ENCODE measurements at regions not wholly inside any gene's neighbourhood (a gene's known extent, or its start where the extent isn't known, plus 50 kb on each side); places are given as distances from the start of the nearest gene placed in this dataset.

- ATAC-seq, result no peak
- CTCF ChIA-PET, result interaction anchor here (0.6 kb wide), 1 partner anchor 1887 kb away, joined by 3 read pairs; no protein-coding TSS in a partner anchor
- Histone ChIP-seq H3K27me3 (ENCODE audit: control insufficient read depth in 2 of 2, insufficient read depth in 2 of 2, low read length in 2 of 2) (no peaks in the 10 kb centered on the region), H3K36me3 (ENCODE audit: control insufficient read depth in 2 of 3, insufficient read depth in 3 of 3, low read length in 3 of 3) (no peaks in the 10 kb centered on the region), H3K4me1 (ENCODE audit: control insufficient read depth in 2 of 2, insufficient read depth in 2 of 2, low read length in 2 of 2) (peaks cover 6 to 13% of the 10 kb centered on the region in 2 donors), H3K9me3 (ENCODE audit: control insufficient read depth in 2 of 3, low read length in 3 of 3) (no peaks in the 10 kb centered on the region), H3K4me3 (ENCODE audit: low read length) (no peak overlapping the region), H3K27ac (ENCODE audit: low read depth, low read length) (no peak overlapping the region)
- POLR2A ChIA-PET, result interaction anchor here (0.5 kb wide), 1 partner anchor 159 kb away, joined by 3 read pairs; no protein-coding TSS in a partner anchor
- Mint-ChIP-seq H3K9me3 (peaks cover 0 to 10% (median 0%) of the 10 kb centered on the region in 11 donors), H3K36me3 (peaks cover 0 to 35% (median 0%) of the 10 kb centered on the region in 5 donors), H3K27me3 (peaks cover 0 to 15% (median 0%) of the 10 kb centered on the region in 5 donors), H3K27ac (no peak overlapping the region), H3K4me1 (peaks cover 15 to 37% (median 19%) of the 10 kb centered on the region in 7 donors), H3K4me3 (no peak overlapping the region)
- no peak for DNase-seq
- intact Hi-C loops (cut with micrococcal nuclease), result loop anchor here in 1 of 2 donors (10.0 kb wide), 1 partner anchor 489 kb away; the partner anchor contains the start of gene GZMA
These were observed 97.8 kb downstream of the SNX18 start for GRCh38 chr5:54615381-54615780.

DNA sequence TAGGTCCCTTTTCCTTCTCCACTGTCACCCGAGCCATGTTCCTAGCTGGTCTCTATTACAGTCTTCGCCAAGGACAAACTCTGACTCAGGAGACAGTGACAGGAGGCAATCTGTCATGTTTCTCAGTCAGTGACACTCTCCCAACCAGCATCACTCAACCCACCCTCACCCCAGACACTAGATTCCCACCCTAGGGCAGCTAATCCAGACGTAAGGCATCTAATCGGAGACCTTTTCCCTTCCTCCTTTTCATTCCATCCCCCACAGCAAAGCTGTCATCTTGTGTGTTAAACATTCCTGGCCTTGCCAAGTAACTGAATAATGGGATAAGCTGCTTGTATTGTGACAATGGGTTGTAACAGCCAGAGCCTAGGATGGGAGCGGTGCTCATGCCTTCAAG lies 95.2 kb downstream of the SNX18 start:
- Histone ChIP-seq H3K9me3 (ENCODE audit: control insufficient read depth in 2 of 3, low read length in 3 of 3) (no peaks in the 10 kb centered on the region), H3K4me1 (ENCODE audit: control insufficient read depth in 2 of 2, insufficient read depth in 2 of 2, low read length in 2 of 2) (peaks cover 14 to 32% of the 10 kb centered on the region in 2 donors), H3K27me3 (ENCODE audit: control insufficient read depth in 2 of 2, insufficient read depth in 2 of 2, low read length in 2 of 2) (no peaks in the 10 kb centered on the region), H3K27ac (ENCODE audit: low read depth, low read length) (no peak overlapping the region), H3K36me3 (ENCODE audit: control insufficient read depth in 2 of 3, insufficient read depth in 3 of 3, low read length in 3 of 3) (no peaks in the 10 kb centered on the region), H3K4me3 (ENCODE audit: low read length) (no peak overlapping the region)
- H3K9me3 Mint-ChIP-seq, result peaks cover 2 to 17% (median 7%) of the 10 kb centered on the region in 11 donors
- no peak for ATAC-seq
- intact Hi-C loops (cut with micrococcal nuclease), result loop anchor here (5.0 to 10.0 kb wide), 2 partner anchors 35 to 492 kb away; partner anchors contain the start of gene GZMA (in 1 of the 2)
- DNase-seq, result no peak
- CTCF ChIA-PET, result interaction anchor here (0.7 kb wide), 1 partner anchor 107 kb away, joined by 3 read pairs; no protein-coding TSS in a partner anchor
- POLR2A ChIA-PET, result no interaction called here
- no peak overlapping the region for H3K27ac Mint-ChIP-seq
- H3K4me3 Mint-ChIP-seq, result no peak overlapping the region
- H3K4me1 Mint-ChIP-seq, result peaks cover 21 to 39% (median 27%) of the 10 kb centered on the region in 7 donors
- peaks cover 0 to 35% (median 0%) of the 10 kb centered on the region in 5 donors for H3K36me3 Mint-ChIP-seq
- H3K27me3 Mint-ChIP-seq, result peaks cover 0 to 2% (median 0%) of the 10 kb centered on the region in 5 donors

DNA sequence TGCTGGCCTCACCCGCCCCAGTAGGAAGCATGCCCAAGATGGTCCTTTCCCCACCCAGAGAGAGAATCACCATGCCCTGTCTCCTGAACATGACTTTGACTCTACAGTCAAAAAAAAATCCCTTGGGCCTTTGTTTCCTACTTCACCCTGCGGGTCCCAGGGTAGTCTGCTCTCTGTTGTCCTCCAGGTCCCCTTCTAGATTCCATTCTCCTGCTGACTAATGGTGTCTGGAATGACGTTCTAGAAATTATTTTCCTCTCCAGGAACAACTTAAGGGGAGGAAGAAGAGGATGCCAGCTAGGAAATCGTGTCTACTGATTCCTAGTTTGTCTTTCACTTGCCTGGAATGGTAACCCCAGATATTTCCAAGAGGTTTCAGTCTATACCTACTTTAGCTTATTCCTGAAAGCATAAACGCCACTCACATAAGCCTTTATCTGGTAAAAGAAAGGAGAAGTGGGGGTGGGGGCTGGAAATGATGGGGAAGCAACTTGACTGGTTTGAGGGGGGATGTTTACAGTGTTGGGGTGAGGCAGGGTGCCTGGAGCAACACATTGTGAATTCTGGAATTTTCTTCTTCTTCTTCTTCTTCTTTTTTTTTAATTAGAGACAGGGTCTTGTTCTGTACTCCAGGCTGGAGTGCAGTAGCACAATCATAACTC lies 93.9 kb downstream of the SNX18 start:
- CTCF ChIA-PET, result no interaction called here
- Histone ChIP-seq H3K27me3 (ENCODE audit: control insufficient read depth in 2 of 2, insufficient read depth in 2 of 2, low read length in 2 of 2) (no peaks in the 10 kb centered on the region), H3K27ac (ENCODE audit: low read depth, low read length) (no peak overlapping the region), H3K9me3 (ENCODE audit: control insufficient read depth in 2 of 3, low read length in 3 of 3) (no peaks in the 10 kb centered on the region), H3K4me1 (ENCODE audit: control insufficient read depth in 2 of 2, insufficient read depth in 2 of 2, low read length in 2 of 2) (peaks cover 14 to 32% of the 10 kb centered on the region in 2 donors), H3K4me3 (ENCODE audit: low read length) (no peak overlapping the region), H3K36me3 (ENCODE audit: control insufficient read depth in 2 of 3, insufficient read depth in 3 of 3, low read length in 3 of 3) (no peaks in the 10 kb centered on the region)
- Mint-ChIP-seq H3K4me1 (peaks cover 19 to 33% (median 23%) of the 10 kb centered on the region in 7 donors), H3K9me3 (peaks cover 2 to 20% (median 7%) of the 10 kb centered on the region in 11 donors), H3K27me3 (peaks cover 0 to 6% (median 0%) of the 10 kb centered on the region in 5 donors), H3K4me3 (peak overlapping the region in 7 of 10 donors; percentile 32 to 75 (median 37)), H3K27ac (peak overlapping the region; percentile 4 to 88 (median 51)), H3K36me3 (peaks cover 0 to 35% (median 0%) of the 10 kb centered on the region in 5 donors)
- POLR2A ChIA-PET, result interaction anchor here (1.0 to 2.2 kb wide), 6 partner anchors 11 to 35 kb away, joined by 3 to 8 read pairs (median 5); no protein-coding TSS in a partner anchor
- no peak for DNase-seq
- intact Hi-C loops (cut with micrococcal nuclease), result loop anchor here (2.0 to 10.0 kb wide), 4 partner anchors 34 to 493 kb away; partner anchors contain the start of gene GZMA (in 1 of the 2)
- no peak for ATAC-seq

DNA sequence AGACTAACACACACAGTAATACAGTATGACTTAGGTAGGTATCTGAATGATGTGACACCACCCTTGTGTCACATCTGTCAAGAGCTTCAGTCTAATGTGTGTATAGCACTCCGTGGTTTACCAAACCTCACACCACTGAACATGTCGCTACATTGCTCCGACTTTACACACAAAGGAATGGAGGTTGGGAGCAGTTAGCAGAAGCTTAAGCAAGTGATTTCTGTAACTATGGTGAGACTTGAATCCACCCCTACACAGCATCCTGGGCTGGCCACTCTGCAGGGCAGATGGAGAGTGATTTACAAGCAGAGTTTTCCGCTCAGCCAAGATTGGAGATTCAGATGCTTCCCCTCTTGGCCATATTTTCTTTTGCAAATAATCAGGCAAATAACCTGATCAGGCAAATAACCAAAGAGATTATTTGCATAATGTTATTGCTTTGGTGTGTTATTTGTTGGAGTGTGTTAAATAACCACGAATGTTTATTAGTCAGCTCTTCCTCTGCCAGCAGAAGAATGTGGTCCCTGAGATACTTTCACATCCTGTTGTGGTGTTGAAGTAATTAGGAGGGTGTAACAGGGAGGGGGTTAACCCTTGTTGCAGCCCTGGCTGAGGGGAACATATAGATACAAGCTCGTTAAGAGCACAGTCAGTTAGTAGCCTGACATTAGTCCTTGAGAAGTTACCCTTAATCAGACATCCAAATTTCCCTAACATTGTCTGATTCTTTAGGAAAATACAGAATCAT lies 92.8 kb downstream of the SNX18 start:
- peaks cover 14 to 32% of the 10 kb centered on the region in 2 donors for H3K4me1 ChIP-seq (ENCODE audit: control insufficient read depth in 2 of 2, insufficient read depth in 2 of 2, low read length in 2 of 2)
- POLR2A ChIA-PET, result interaction anchor here (0.7 to 2.2 kb wide), 7 partner anchors 9 to 167 kb away, joined by 3 to 8 read pairs (median 5); no protein-coding TSS in a partner anchor
- H3K4me1 Mint-ChIP-seq, result peaks cover 19 to 32% (median 23%) of the 10 kb centered on the region in 7 donors

DNA sequence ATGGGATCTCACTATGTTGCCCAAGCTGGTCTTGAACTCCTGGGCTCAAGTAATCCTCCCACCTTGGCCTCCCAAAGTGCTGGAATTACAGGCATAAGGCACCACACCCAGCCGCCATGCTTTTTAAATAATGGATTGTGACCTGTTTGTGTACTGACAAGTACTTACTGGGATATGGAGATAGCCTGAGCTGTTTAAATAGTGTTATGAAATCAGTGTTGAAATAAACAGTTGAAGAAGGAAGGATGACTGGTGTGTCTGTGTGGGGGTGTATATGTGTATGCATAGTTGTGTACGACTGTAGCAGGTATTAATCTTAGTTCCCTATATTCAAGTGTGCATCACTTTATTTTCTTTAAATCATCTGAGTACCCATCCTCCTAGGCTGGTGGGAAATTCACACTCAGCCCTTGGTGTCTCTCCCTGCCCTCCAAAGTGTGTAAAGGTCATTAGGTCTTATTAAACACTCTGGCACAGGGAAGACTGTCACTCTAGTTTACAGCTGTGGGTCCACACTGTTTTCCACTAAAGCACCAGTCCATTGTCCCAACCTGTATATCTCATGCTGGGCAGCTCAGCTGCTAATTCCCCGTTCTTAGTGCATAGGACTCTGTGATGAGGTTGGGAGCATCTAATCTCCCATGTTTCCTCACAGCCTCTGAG lies 91.0 kb downstream of the SNX18 start:
- H3K27ac Mint-ChIP-seq, result peak overlapping the region in 1 of 9 donors; percentile 33
- Histone ChIP-seq H3K27ac (ENCODE audit: low read depth, low read length) (no peak overlapping the region), H3K9me3 (ENCODE audit: control insufficient read depth in 2 of 3, low read length in 3 of 3) (no peaks in the 10 kb centered on the region), H3K4me1 (ENCODE audit: control insufficient read depth in 2 of 2, insufficient read depth in 2 of 2, low read length in 2 of 2) (peaks cover 14 to 32% of the 10 kb centered on the region in 2 donors), H3K36me3 (ENCODE audit: control insufficient read depth in 2 of 3, insufficient read depth in 3 of 3, low read length in 3 of 3) (no peaks in the 10 kb centered on the region), H3K4me3 (ENCODE audit: low read length) (no peak overlapping the region), H3K27me3 (ENCODE audit: control insufficient read depth in 2 of 2, insufficient read depth in 2 of 2, low read length in 2 of 2) (no peaks in the 10 kb centered on the region)
- H3K9me3 Mint-ChIP-seq, result peaks cover 2 to 23% (median 7%) of the 10 kb centered on the region in 11 donors
- peaks cover 19 to 35% (median 26%) of the 10 kb centered on the region in 7 donors for H3K4me1 Mint-ChIP-seq
- CTCF ChIA-PET, result no interaction called here
- peaks cover 0 to 17% (median 0%) of the 10 kb centered on the region in 5 donors for H3K27me3 Mint-ChIP-seq
- POLR2A ChIA-PET, result interaction anchor here (0.6 to 2.2 kb wide), 3 partner anchors 36 to 1833 kb away, joined by 5 to 8 read pairs (median 6); no protein-coding TSS in a partner anchor
- no peak overlapping the region for H3K4me3 Mint-ChIP-seq
- intact Hi-C loops (cut with micrococcal nuclease), result no loop called here
- ATAC-seq (peak; percentile 50), DNase-seq (no peak)
- peaks cover 0 to 44% (median 0%) of the 10 kb centered on the region in 5 donors for H3K36me3 Mint-ChIP-seq

More for the DNA sequence above, 92.8 kb downstream of the SNX18 start:
- Histone ChIP-seq H3K27ac (ENCODE audit: low read depth, low read length) (no peak overlapping the region), H3K27me3 (ENCODE audit: control insufficient read depth in 2 of 2, insufficient read depth in 2 of 2, low read length in 2 of 2) (no peaks in the 10 kb centered on the region), H3K9me3 (ENCODE audit: control insufficient read depth in 2 of 3, low read length in 3 of 3) (no peaks in the 10 kb centered on the region), H3K4me3 (ENCODE audit: low read length) (peak overlapping the region; percentile 23), H3K36me3 (ENCODE audit: control insufficient read depth in 2 of 3, insufficient read depth in 3 of 3, low read length in 3 of 3) (no peaks in the 10 kb centered on the region)
- CTCF ChIA-PET, result interaction anchor here (1.2 kb wide), 1 partner anchor 63 kb away, joined by 3 read pairs; no protein-coding TSS in a partner anchor
- H3K36me3 Mint-ChIP-seq, result peaks cover 0 to 37% (median 0%) of the 10 kb centered on the region in 5 donors
- intact Hi-C loops (cut with micrococcal nuclease), result loop anchor here (1.0 to 10.0 kb wide), 7 partner anchors 33 to 494 kb away; partner anchors contain the start of genes GZMA (in 1 of the 2) and SNX18 (in 1 of the 2)
- H3K9me3 Mint-ChIP-seq, result peaks cover 2 to 21% (median 7%) of the 10 kb centered on the region in 11 donors
- H3K27ac Mint-ChIP-seq, result peak overlapping the region in 8 of 9 donors; percentile 4 to 88 (median 50)
- peak overlapping the region in 9 of 10 donors; percentile 14 to 75 (median 52) for H3K4me3 Mint-ChIP-seq
- peaks cover 0 to 8% (median 0%) of the 10 kb centered on the region in 5 donors for H3K27me3 Mint-ChIP-seq
- ATAC-seq (peak; percentile 89), DNase-seq (peak in 6 of 9 donors; percentile 8 to 36 (median 22))

GRCh38 chr5:54607006-54607405 lies 89.4 kb downstream of the SNX18 start:
- peaks cover 14 to 32% of the 10 kb centered on the region in 2 donors for H3K4me1 ChIP-seq (ENCODE audit: control insufficient read depth in 2 of 2, insufficient read depth in 2 of 2, low read length in 2 of 2)
- Mint-ChIP-seq H3K36me3 (peaks cover 0 to 38% (median 0%) of the 10 kb centered on the region in 5 donors), H3K27ac (no peak overlapping the region), H3K27me3 (peaks cover 0 to 15% (median 0%) of the 10 kb centered on the region in 5 donors), H3K9me3 (peaks cover 2 to 27% (median 6%) of the 10 kb centered on the region in 11 donors), H3K4me3 (no peak overlapping the region), H3K4me1 (peaks cover 19 to 29% (median 26%) of the 10 kb centered on the region in 7 donors)
- no peak overlapping the region for H3K4me3 ChIP-seq (ENCODE audit: low read length)
- no peak for DNase-seq
- CTCF ChIA-PET, result no interaction called here
- H3K36me3 ChIP-seq (ENCODE audit: control insufficient read depth in 2 of 3, insufficient read depth in 3 of 3, low read length in 3 of 3), result no peaks in the 10 kb centered on the region
- H3K9me3 ChIP-seq (ENCODE audit: control insufficient read depth in 2 of 3, low read length in 3 of 3), result no peaks in the 10 kb centered on the region
- H3K27ac ChIP-seq (ENCODE audit: low read depth, low read length), result no peak overlapping the region
- H3K27me3 ChIP-seq (ENCODE audit: control insufficient read depth in 2 of 2, insufficient read depth in 2 of 2, low read length in 2 of 2), result no peaks in the 10 kb centered on the region
- ATAC-seq, result no peak
- intact Hi-C loops (cut with micrococcal nuclease), result no loop called here
- POLR2A ChIA-PET, result no interaction called here
